Ascending aorta (tissue), 2 donors: ENCODE measurements at regions not wholly inside any gene's neighbourhood (a gene's known extent, or its start where the extent isn't known, plus 50 kb on each side); places are given as distances from the start of the nearest gene placed in this dataset.
"Not testable (repeated sequence)": the region's sequence is repeated elsewhere in the genome, so short reads cannot be mapped to it uniquely, and the experiment has no call there.

ENCODE experiments used
- DNase-seq, 2 donors: peaks; one replicate each; pipeline ENCODE4 v3.0.0-alpha.2; 2019; ENCODE audit warnings: low spot score in 2 of 2
- H3K27ac ChIP-seq, 2 donors: fragments of 200-600 bp; sonication (generic); one replicate each; pipeline ENCODE4 v1.5.1; 2016 to 2017; ENCODE audit warnings: mild to moderate bottlenecking in 1 of 2
- H3K27me3 ChIP-seq: fragments of 200-600 bp; sonication (generic); one replicate; pipeline ENCODE4 v1.5.1; 2017
- H3K36me3 ChIP-seq, 2 donors: fragments of 200-600 bp; sonication (generic); one replicate each; pipeline ENCODE4 v1.5.1; 2016
- H3K4me1 ChIP-seq, 2 donors: fragments of 200-600 bp; sonication (generic); one replicate each; pipeline ENCODE4 v1.5.1; 2016 to 2017; ENCODE audit warnings: mild to moderate bottlenecking in 1 of 2
- H3K4me3 ChIP-seq, 2 donors: fragments of 200-600 bp; sonication (generic); one replicate each; pipeline ENCODE4 v1.5.1; 2016 to 2017; ENCODE audit warnings: mild to moderate bottlenecking in 1 of 2
- H3K9me3 ChIP-seq, 2 donors: fragments of 200-600 bp; sonication (generic); one replicate each; pipeline ENCODE4 v1.5.1; 2016
- CTCF ChIP-seq, 3 experiments: fragments of 200-600 bp in 2 of 3; fragments of 450-650 bp in 1 of 3; sonication (generic) in 2 of 3; IDR thresholded peaks; one replicate each; pipeline ENCODE4 v1.5.1; 2016 to 2019; ENCODE audit warnings: antibody characterized with exemption in 3 of 3, mild to moderate bottlenecking in 1 of 3, moderate library complexity in 1 of 3
- intact Hi-C: fragments of 100-400 bp; cut with DNase I; formaldehyde crosslinking; loops from one replicate; pipeline ENCODE4 v1.15.1; 2023

GRCh38 chr6:27854421-27854820 is 57.8 kb downstream of the OR2B2 start:
- DNase-seq = no peak
- TF ChIP-seq CTCF (IDR thresholded peaks at IDR 0.05) = no peak
- Histone ChIP-seq H3K36me3 (no peaks in the 10 kb centered on the region), H3K4me3 (no peak overlapping the region), H3K9me3 (no peaks in the 10 kb centered on the region), H3K27me3 (no peaks in the 10 kb centered on the region), H3K27ac (no peak overlapping the region), H3K4me1 (no peaks in the 10 kb centered on the region)
- intact Hi-C loops = no loop called here

- TF ChIP-seq CTCF (IDR thresholded peaks at IDR 0.05) = no peak
- no peak overlapping the region for H3K4me3 ChIP-seq
- no peaks in the 10 kb centered on the region for H3K9me3 ChIP-seq
- H3K27ac ChIP-seq = no peak overlapping the region
- H3K36me3 ChIP-seq = no peaks in the 10 kb centered on the region
- no peaks in the 10 kb centered on the region for H3K27me3 ChIP-seq
- intact Hi-C loops = no loop called here
- no peaks in the 10 kb centered on the region for H3K4me1 ChIP-seq
- DNase-seq = no peak
These were observed 60.8 kb downstream of the OR2B2 start for GRCh38 chr6:27851440-27851839.

GRCh38 chr6:27849001-27849400 is 63.2 kb downstream of the OR2B2 start:
- DNase-seq, intact Hi-C loops, H3K4me1 ChIP-seq, H3K36me3 ChIP-seq, H3K27ac ChIP-seq, H3K27me3 ChIP-seq, H3K9me3 ChIP-seq, H3K4me3 ChIP-seq: not testable (repeated sequence)

- DNase-seq = no peak
- no peak for TF ChIP-seq CTCF (IDR thresholded peaks at IDR 0.05)
- H3K4me3 ChIP-seq = no peak overlapping the region
- H3K27me3 ChIP-seq = no peaks in the 10 kb centered on the region
- H3K4me1 ChIP-seq = no peaks in the 10 kb centered on the region
- intact Hi-C loops = no loop called here
- H3K9me3 ChIP-seq = no peaks in the 10 kb centered on the region
- no peak overlapping the region for H3K27ac ChIP-seq
- H3K36me3 ChIP-seq = no peaks in the 10 kb centered on the region
These were observed 64.5 kb downstream of the OR2B2 start for GRCh38 chr6:27847706-27848105.

DNA sequence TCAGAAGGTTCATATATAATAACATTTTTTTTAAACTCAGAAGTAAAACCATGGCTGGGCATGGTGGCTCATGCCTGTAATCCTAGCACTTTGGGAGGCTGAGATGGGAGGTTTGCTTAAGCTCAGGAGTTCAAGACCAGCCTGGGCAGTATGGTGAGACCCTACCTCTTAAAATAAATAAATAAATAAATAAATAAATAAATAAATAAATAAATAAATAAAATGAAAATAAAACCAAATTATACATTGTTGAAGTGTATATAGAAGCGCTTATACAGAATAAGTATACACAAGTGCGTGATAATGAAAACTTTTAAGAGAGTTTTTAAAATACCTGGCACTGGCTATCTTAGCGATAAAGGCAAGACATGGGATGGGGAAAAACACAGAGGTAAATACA is 71.6 kb downstream of the OR2B2 start:
- intact Hi-C loops = no loop called here
- TF ChIP-seq CTCF (IDR thresholded peaks at IDR 0.05) = no peak
- no peaks in the 10 kb centered on the region for H3K9me3 ChIP-seq
- H3K4me1 ChIP-seq = peaks cover 0 to 6% of the 10 kb centered on the region in 2 donors
- no peak overlapping the region for H3K4me3 ChIP-seq
- no peak for DNase-seq
- H3K27me3 ChIP-seq = no peaks in the 10 kb centered on the region
- no peak overlapping the region for H3K27ac ChIP-seq
- H3K36me3 ChIP-seq = no peaks in the 10 kb centered on the region

- Histone ChIP-seq H3K27ac (peak overlapping the region; percentile 95 to 96), H3K4me1 (peaks cover 0 to 8% of the 10 kb centered on the region in 2 donors), H3K4me3 (peak overlapping the region; percentile 71 to 80), H3K9me3 (no peaks in the 10 kb centered on the region), H3K27me3 (no peaks in the 10 kb centered on the region), H3K36me3 (no peaks in the 10 kb centered on the region)
- DNase-seq = peak in 1 of 2 donors; percentile 84
- TF ChIP-seq CTCF (IDR thresholded peaks at IDR 0.05) = no peak
- intact Hi-C loops = loop anchor here (1.0 to 10.0 kb wide), 5 partner anchors 33 to 1815 kb away; a partner anchor contains a TSS
These were observed 72.3 kb downstream of the OR2B2 start for GRCh38 chr6:27839626-27840475.
